Lower lobe of right lung (tissue), 2 donors: ENCODE measurements at regions not wholly inside any gene's neighbourhood (a gene's known extent, or its start where the extent isn't known, plus 50 kb on each side); places are given as distances from the start of the nearest gene placed in this dataset.
A peak's percentile ranks its signal among the peaks of the same experiment; 100 is the strongest.

Experiments
- ATAC-seq, 2 donors: fragments of 200-7000 bp; cut with Tn5 transposase; one replicate each; pipeline ENCODE4 v1.9.1; 2020 to 2022; ENCODE audit warnings: mild to moderate bottlenecking in 2 of 2, moderate library complexity in 2 of 2
- DNase-seq: peaks from one replicate; pipeline ENCODE4 v3.0.0-alpha.2; 2020
- H3K27ac ChIP-seq: fragments of 200-600 bp; one replicate; pipeline ENCODE4 v1.8.0; 2022
- H3K27me3 ChIP-seq: fragments of 200-600 bp; one replicate; pipeline ENCODE4 v1.8.0; 2022; ENCODE audit warnings: low read depth
- H3K36me3 ChIP-seq: fragments of 200-600 bp; one replicate; pipeline ENCODE4 v1.8.0; 2022; ENCODE audit warnings: mild to moderate bottlenecking
- H3K4me1 ChIP-seq: fragments of 200-600 bp; one replicate; pipeline ENCODE4 v1.8.0; 2022
- H3K4me3 ChIP-seq: fragments of 200-600 bp; one replicate; pipeline ENCODE4 v1.8.0; 2022; ENCODE audit warnings: mild to moderate bottlenecking
- H3K9me3 ChIP-seq: fragments of 200-600 bp; one replicate; pipeline ENCODE4 v1.8.0; 2022
- intact Hi-C: fragments of 100-400 bp; cut with DNase I; formaldehyde crosslinking; loops from one replicate; pipeline ENCODE4 v1.11.0; 2022
- TF ChIP-seq, protein P1 (sequence below): fragments of 200-600 bp; IDR thresholded peaks from one replicate; pipeline ENCODE4 v1.8.0; 2022; ENCODE audit warnings: antibody characterized with exemption, mild to moderate bottlenecking
- donor health status: DM: no; HTN: yes; CAD: no; lungs with severe emphysema.

DNA sequence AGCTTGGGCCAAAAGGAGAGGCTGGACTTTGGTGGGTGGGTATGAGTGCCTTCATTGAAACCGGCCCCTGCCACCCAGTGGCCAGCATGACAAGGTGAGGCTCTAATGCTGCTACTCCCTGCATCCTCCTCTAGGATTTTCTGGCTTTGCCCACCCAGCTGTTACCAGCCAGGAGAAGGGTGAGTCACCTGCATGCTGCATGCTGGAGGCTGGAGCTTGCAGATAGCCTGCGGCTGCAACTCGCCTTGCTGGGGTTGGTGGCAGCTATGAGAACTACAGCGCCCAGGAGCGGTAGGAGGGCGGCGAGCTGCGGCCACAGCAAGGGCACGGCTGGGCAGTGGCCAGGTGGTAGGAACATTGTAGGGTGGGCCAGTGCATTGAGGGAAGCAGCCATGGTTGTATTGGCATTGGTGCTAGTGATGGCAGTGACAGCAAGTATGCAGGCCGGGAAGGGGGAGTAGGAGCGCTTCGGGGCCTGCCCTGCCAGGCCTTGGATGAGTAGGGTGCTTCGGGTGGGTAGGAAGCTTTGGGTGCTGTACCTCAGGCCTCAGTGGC lies 75.4 kb upstream of the SLC35G4 start:
- Histone ChIP-seq H3K27ac (no peak overlapping the region), H3K4me3 (no peak overlapping the region), H3K9me3 (no peaks in the 10 kb centered on the region), H3K27me3 (no peaks in the 10 kb centered on the region), H3K4me1 (no peaks in the 10 kb centered on the region), H3K36me3 (no peaks in the 10 kb centered on the region)
- DNase-seq (no peak), ATAC-seq (no peak)
- TF ChIP-seq, protein P1, sequence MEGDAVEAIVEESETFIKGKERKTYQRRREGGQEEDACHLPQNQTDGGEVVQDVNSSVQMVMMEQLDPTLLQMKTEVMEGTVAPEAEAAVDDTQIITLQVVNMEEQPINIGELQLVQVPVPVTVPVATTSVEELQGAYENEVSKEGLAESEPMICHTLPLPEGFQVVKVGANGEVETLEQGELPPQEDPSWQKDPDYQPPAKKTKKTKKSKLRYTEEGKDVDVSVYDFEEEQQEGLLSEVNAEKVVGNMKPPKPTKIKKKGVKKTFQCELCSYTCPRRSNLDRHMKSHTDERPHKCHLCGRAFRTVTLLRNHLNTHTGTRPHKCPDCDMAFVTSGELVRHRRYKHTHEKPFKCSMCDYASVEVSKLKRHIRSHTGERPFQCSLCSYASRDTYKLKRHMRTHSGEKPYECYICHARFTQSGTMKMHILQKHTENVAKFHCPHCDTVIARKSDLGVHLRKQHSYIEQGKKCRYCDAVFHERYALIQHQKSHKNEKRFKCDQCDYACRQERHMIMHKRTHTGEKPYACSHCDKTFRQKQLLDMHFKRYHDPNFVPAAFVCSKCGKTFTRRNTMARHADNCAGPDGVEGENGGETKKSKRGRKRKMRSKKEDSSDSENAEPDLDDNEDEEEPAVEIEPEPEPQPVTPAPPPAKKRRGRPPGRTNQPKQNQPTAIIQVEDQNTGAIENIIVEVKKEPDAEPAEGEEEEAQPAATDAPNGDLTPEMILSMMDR = no peak
- intact Hi-C loops = no loop called here

DNA sequence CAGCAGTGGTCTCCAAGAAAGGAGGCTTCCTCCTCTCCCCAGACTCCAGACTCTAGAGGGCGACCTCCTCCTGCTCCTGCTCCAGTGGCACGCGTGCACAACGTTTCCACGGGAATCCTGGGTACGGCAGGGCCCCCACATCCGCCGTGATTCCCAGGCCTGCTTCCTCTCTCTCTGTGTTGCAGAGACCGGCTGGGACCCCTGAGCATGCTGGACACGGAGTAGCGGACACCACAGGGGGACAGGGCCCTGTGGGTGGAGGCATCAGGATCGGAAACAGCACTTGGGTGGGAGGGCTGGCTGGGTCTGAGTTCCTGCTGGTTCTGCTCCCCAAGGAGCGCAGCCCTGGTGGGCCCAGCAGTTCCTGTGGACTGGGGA lies 75.9 kb upstream of the SLC35G4 start:
- Histone ChIP-seq H3K27me3 (no peaks in the 10 kb centered on the region), H3K9me3 (no peaks in the 10 kb centered on the region), H3K27ac (no peak overlapping the region), H3K36me3 (no peaks in the 10 kb centered on the region), H3K4me1 (no peaks in the 10 kb centered on the region), H3K4me3 (no peak overlapping the region)
- TF ChIP-seq, protein P1 = no peak
- ATAC-seq = no peak
- no peak for DNase-seq
- intact Hi-C loops = no loop called here

DNA sequence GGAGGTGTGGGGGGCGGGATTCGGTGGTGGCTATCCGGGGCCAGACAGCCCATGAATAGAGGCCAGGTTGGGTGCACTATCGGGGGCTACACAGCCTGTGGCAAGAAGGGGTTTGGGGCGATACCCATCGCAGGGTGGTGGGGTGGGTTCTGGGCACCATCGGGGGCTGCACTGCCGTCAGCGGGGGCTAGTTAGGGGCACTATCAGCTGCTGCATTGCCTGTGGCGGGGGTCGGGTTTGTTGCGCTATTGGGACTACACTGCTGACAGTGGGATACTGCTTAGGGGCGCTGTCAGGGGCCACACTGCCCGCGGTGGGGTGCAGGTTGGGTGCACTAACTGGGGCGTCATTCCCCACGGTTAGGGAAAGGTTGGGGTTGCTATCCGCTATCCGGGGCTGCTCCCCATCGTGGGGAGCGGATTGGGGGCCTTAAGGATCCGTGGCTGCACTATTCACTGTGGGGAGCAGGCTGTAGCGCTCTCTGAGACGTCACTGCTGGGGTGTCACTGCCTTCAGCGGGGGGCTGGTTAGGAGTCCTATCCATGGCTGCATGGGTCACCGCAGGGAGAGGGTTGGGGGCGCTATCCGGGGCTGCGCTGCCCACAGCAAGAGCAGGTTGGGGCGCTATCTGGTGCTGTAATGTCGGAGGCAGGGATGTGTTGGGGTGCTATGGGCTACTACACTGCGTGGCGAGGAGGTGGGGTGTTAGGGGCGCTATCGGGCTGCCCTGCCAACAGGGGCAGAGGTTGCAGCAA lies 76.5 kb upstream of the SLC35G4 start:
- intact Hi-C loops = no loop called here
- DNase-seq = no peak
- ATAC-seq = peak in 1 of 2 donors; percentile 37

DNA sequence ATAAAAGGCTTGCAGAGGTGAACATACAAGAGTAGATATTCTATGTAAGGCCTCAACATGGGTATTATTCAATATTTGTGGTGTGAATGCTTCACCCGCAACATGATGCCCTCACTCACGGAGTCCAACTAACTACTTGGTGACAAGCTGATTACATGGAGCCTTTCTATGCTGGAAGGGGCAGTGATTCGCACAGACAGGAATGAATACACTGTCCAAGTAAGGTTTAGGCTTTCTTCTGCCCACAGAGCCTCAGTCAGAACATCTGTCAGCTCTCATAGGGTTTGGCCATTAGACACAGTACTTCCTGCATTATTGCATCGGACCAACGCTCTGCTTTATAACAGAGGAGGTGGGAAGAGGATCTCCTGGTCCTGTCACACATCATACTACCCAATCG lies 80.3 kb upstream of the SLC35G4 start:
- Histone ChIP-seq H3K4me3 (no peak overlapping the region), H3K4me1 (no peaks in the 10 kb centered on the region), H3K27me3 (no peaks in the 10 kb centered on the region), H3K9me3 (no peaks in the 10 kb centered on the region), H3K36me3 (no peaks in the 10 kb centered on the region), H3K27ac (no peak overlapping the region)
- intact Hi-C loops = no loop called here
- no peak for DNase-seq
- ATAC-seq = no peak
- TF ChIP-seq, protein P1 = no peak

More for the DNA sequence above, 76.5 kb upstream of the SLC35G4 start:
- Histone ChIP-seq H3K27me3 (no peaks in the 10 kb centered on the region), H3K4me1 (no peaks in the 10 kb centered on the region), H3K4me3 (no peak overlapping the region), H3K36me3 (no peaks in the 10 kb centered on the region), H3K27ac (no peak overlapping the region), H3K9me3 (no peaks in the 10 kb centered on the region)
- TF ChIP-seq, protein P1 = no peak

DNA sequence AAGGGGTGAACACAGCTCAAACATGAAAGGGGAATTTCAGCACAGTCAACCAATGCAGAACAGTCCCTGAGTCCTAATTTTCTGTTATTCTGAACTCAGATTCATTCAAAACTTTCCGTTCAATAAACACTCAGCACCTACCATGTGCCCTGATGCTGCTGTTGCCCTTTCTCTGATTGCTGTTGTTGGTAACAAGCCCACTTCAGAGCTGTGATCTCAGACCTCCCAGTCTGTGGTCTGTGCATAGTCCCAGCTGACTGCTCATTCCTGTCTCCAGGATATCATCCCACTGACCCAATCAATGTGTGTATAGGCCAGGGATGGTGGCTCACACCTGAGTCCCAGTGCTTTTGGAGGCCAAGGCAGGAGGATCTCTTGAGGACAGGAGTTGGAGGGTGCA lies 82.7 kb upstream of the SLC35G4 start:
- no peaks in the 10 kb centered on the region for H3K4me1 ChIP-seq
- H3K4me3 ChIP-seq = no peak overlapping the region
- intact Hi-C loops = no loop called here
- DNase-seq (no peak), ATAC-seq (no peak)
- no peaks in the 10 kb centered on the region for H3K27me3 ChIP-seq
- H3K36me3 ChIP-seq = no peaks in the 10 kb centered on the region
- no peaks in the 10 kb centered on the region for H3K9me3 ChIP-seq
- no peak overlapping the region for H3K27ac ChIP-seq
- TF ChIP-seq, protein P1 = no peak
